22Rv1 (cell line): ENCODE measurements at regions not wholly inside any gene's neighbourhood (a gene's known extent, or its start where the extent isn't known, plus 50 kb on each side); places are given as distances from the start of the nearest gene placed in this dataset.

Experiments used
- CTCF ChIP-seq: fragments of 450-650 bp; IDR thresholded peaks from 2 replicates; pipeline ENCODE4 v1.5.1; 2017; ENCODE audit warnings: mild to moderate bottlenecking
- ZFX ChIP-seq: fragments of 450-650 bp; IDR thresholded peaks from 2 replicates; pipeline ENCODE4 v1.6.1; 2017; ENCODE audit warnings: antibody characterized with exemption, borderline replicate concordance

- TF ChIP-seq CTCF (no peak), ZFX (no peak)
Measured at GRCh38 chr12:42641221-42641885, 51.8 kb upstream of the PRICKLE1 start.
